ENCODE measurements at regions not wholly inside any gene's neighbourhood (a gene's known extent, or its start where the extent isn't known, plus 50 kb on each side); places are given as distances from the start of the nearest gene placed in this dataset.

- intact Hi-C loops (cut with DNase I): no loop called here
- no peak for DNase-seq
- no peak for FAIRE-seq
These were observed 420.6 kb upstream of the UBE2E3 start for GRCh38 chr2:180559771-180560170.

GRCh38 chr2:180559038-180559437 is 421.4 kb upstream of the UBE2E3 start:
- intact Hi-C loops (cut with DNase I): no loop called here
- Histone ChIP-seq H3K27ac (no peak overlapping the region), H3K4me3 (no peak overlapping the region)

More at GRCh38 chr2:180559771-180560170, 420.6 kb upstream of the UBE2E3 start:
- Histone ChIP-seq H3K36me3 (no peaks in the 10 kb centered on the region), H3K4me3 (no peak overlapping the region), H3K4me1 (no peaks in the 10 kb centered on the region), H3K27ac (no peak overlapping the region), H3K9me3 (no peaks in the 10 kb centered on the region), H3K27me3 (no peaks in the 10 kb centered on the region)
- no peak for ATAC-seq
- TF ChIP-seq CTCF (IDR thresholded peaks at IDR 0.05): no peak
- WGBS, 2 donors: 55 to 67% methylated on average over 5 of the region's 5 CpGs

GRCh38 chr2:180555391-180555965 is 424.9 kb upstream of the UBE2E3 start:
- no peak overlapping the region for H3K4me3 ChIP-seq
- FAIRE-seq (no peak), DNase-seq (peak in 1 of 6 donors; percentile 32), ATAC-seq (no peak)
- no peaks in the 10 kb centered on the region for H3K4me1 ChIP-seq
- WGBS, 2 donors: 83 to 89% methylated on average over 19 of the region's 19 CpGs
- no peaks in the 10 kb centered on the region for H3K27me3 ChIP-seq
- no peaks in the 10 kb centered on the region for H3K9me3 ChIP-seq
- TF ChIP-seq CTCF (IDR thresholded peaks at IDR 0.05): no peak
- H3K27ac ChIP-seq: no peak overlapping the region
- intact Hi-C loops (cut with DNase I): no loop called here
- H3K36me3 ChIP-seq: no peaks in the 10 kb centered on the region

More at GRCh38 chr2:180559038-180559437, 421.4 kb upstream of the UBE2E3 start:
- no peak for ATAC-seq
- TF ChIP-seq CTCF (IDR thresholded peaks at IDR 0.05): no peak
- Histone ChIP-seq H3K27me3 (no peaks in the 10 kb centered on the region), H3K4me1 (no peaks in the 10 kb centered on the region), H3K36me3 (no peaks in the 10 kb centered on the region), H3K9me3 (no peaks in the 10 kb centered on the region)
- peak; percentile 72 for FAIRE-seq
- DNase-seq: no peak

GRCh38 chr2:180554330-180554729 is 426.1 kb upstream of the UBE2E3 start:
- DNase-seq (no peak), FAIRE-seq (no peak), ATAC-seq (no peak)
- Histone ChIP-seq H3K27me3 (no peaks in the 10 kb centered on the region), H3K27ac (no peak overlapping the region), H3K36me3 (no peaks in the 10 kb centered on the region), H3K4me1 (no peaks in the 10 kb centered on the region), H3K9me3 (no peaks in the 10 kb centered on the region), H3K4me3 (no peak overlapping the region)
- TF ChIP-seq CTCF (IDR thresholded peaks at IDR 0.05): no peak
- intact Hi-C loops (cut with DNase I): no loop called here

GRCh38 chr2:180553094-180553715 is 427.2 kb upstream of the UBE2E3 start:
- no peak overlapping the region for H3K27ac ChIP-seq
- no peak overlapping the region for H3K4me3 ChIP-seq
- intact Hi-C loops (cut with DNase I): no loop called here
- H3K9me3 ChIP-seq: no peaks in the 10 kb centered on the region
- FAIRE-seq (no peak), DNase-seq (no peak), ATAC-seq (no peak)
- no peak for TF ChIP-seq CTCF (IDR thresholded peaks at IDR 0.05)
- H3K4me1 ChIP-seq: no peaks in the 10 kb centered on the region
- H3K36me3 ChIP-seq: no peaks in the 10 kb centered on the region
- no peaks in the 10 kb centered on the region for H3K27me3 ChIP-seq
